ENCODE measurements at regions not wholly inside any gene's neighbourhood (a gene's known extent, or its start where the extent isn't known, plus 50 kb on each side); places are given as distances from the start of the nearest gene placed in this dataset.

DNA sequence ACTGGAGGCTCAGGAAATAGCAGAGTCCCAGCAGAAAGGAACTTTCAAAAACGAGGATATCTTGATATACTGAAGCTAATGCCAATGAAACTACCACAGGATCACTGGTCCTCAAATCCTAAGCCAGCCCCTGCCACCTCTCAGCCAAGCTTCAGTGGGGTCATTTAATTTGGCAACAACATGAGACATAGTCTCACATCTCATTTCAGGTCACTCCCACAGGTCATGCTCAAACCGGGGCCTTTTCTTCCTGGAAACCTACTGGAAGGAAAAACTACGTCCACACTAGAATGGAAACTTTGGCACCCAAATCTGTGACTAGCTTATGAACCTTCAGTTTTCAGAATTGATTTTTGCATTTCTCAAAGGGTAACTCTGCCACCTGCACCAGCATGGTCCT is 61.9 kb upstream of the CYP2D6 start:
- no peak overlapping the region for H3K4me3 ChIP-seq (ENCODE audit: low read depth, low read length)
- TF ChIP-seq, protein P1, sequence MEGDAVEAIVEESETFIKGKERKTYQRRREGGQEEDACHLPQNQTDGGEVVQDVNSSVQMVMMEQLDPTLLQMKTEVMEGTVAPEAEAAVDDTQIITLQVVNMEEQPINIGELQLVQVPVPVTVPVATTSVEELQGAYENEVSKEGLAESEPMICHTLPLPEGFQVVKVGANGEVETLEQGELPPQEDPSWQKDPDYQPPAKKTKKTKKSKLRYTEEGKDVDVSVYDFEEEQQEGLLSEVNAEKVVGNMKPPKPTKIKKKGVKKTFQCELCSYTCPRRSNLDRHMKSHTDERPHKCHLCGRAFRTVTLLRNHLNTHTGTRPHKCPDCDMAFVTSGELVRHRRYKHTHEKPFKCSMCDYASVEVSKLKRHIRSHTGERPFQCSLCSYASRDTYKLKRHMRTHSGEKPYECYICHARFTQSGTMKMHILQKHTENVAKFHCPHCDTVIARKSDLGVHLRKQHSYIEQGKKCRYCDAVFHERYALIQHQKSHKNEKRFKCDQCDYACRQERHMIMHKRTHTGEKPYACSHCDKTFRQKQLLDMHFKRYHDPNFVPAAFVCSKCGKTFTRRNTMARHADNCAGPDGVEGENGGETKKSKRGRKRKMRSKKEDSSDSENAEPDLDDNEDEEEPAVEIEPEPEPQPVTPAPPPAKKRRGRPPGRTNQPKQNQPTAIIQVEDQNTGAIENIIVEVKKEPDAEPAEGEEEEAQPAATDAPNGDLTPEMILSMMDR (IDR thresholded peaks at IDR 0.05; ENCODE audit: insufficient read depth, low read length), result no peak
- no peak for DNase-seq (ENCODE audit: low read depth)

- TF ChIP-seq, protein P1 (IDR thresholded peaks at IDR 0.05; ENCODE audit: insufficient read depth, low read length), result no peak
- no peak overlapping the region for H3K4me3 ChIP-seq (ENCODE audit: low read depth, low read length)
- DNase-seq (ENCODE audit: low read depth), result no peak
Observed at GRCh38 chr22:42190274-42190673, 59.7 kb upstream of the CYP2D6 start.

GRCh38 chr22:42189761-42190160 is 59.2 kb upstream of the CYP2D6 start:
- TF ChIP-seq, protein P1 (IDR thresholded peaks at IDR 0.05; ENCODE audit: insufficient read depth, low read length), result no peak
- H3K4me3 ChIP-seq (ENCODE audit: low read depth, low read length), result no peak overlapping the region
- DNase-seq (ENCODE audit: low read depth), result no peak

DNA sequence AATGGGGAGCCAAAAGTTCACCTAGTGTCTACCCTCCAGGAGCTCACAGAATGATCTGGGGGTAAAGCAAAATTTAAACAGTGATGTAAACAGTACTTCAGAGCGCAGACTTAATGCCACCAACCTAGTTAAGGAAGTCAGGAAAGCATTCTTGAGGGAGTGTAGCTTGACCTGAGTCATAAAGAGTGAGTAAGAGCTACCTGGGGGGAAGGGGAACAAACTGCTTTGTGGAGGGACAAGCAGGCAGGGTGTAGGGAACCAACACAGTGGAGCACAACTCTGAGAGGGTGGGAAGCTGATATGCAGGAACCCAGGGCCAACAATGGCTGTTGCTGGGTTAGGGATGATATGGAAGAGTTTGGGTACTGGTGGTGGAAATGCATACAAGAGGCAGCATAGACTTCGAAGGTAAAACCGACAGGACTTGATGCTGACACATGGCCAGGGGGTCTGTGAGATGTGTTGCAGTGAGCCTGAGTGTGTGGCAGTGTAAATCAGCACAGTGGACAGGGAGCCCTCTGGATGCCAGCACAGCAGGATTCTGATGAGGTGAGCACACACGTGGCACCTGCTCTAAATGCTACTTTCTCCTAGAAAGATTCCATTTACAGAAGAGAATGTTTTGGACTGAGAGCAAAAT is 58.3 kb upstream of the CYP2D6 start:
- DNase-seq (ENCODE audit: low read depth), result no peak
- TF ChIP-seq, protein P1 (IDR thresholded peaks at IDR 0.05; ENCODE audit: insufficient read depth, low read length), result no peak
- H3K4me3 ChIP-seq (ENCODE audit: low read depth, low read length), result no peak overlapping the region

- TF ChIP-seq, protein P1 (IDR thresholded peaks at IDR 0.05; ENCODE audit: insufficient read depth, low read length), result no peak
- DNase-seq (ENCODE audit: low read depth), result no peak
Observed at GRCh38 chr22:42187646-42188045, 57.0 kb upstream of the CYP2D6 start.

DNA sequence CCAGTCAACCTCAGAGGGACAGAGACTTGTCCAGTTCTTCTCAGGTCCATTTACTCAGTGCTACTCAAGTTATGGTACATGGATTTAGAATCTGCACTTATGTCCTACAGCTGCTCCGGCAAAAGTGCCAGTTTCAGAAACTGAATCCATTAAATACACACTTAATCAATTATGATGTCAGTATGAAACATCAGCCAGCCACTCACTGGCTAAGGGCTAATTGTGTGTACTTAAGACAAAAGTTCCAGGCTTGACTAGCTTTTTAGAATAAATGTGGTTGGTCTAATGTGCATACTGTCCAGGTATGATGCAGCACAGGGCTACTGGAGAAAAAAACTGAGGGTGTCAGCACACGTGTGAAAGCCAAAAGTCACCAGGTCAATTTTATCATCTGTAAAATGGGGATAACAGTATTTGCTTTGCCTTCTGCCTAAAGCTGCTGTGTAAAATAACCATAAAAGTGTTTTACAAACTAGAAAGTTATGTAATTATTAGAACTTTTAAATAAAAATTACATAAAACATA is 55.4 kb upstream of the CYP2D6 start:
- no peak for DNase-seq (ENCODE audit: low read depth)

More at GRCh38 chr22:42187646-42188045, 57.0 kb upstream of the CYP2D6 start:
- H3K4me3 ChIP-seq (ENCODE audit: low read depth, low read length), result no peak overlapping the region

More for the DNA sequence above, 55.4 kb upstream of the CYP2D6 start:
- TF ChIP-seq, protein P1 (IDR thresholded peaks at IDR 0.05; ENCODE audit: insufficient read depth, low read length), result no peak
- no peak overlapping the region for H3K4me3 ChIP-seq (ENCODE audit: low read depth, low read length)

Measured in fibroblast of the aortic adventitia (primary cell).